DND-41 (cell line): ENCODE measurements at regions not wholly inside any gene's neighbourhood (a gene's known extent, or its start where the extent isn't known, plus 50 kb on each side); places are given as distances from the start of the nearest gene placed in this dataset.

Experiments
- EZH2 ChIP-seq: IDR thresholded peaks from 3 replicates; pipeline ENCODE4 v1.6.1; 2012; ENCODE audit warnings: borderline replicate concordance, low read depth, mild to moderate bottlenecking, moderate library complexity, low read length, inconsistent platforms; ENCODE audit not compliant: severe bottlenecking
- TF ChIP-seq, protein P1 (sequence below): IDR thresholded peaks from 2 replicates; pipeline ENCODE4 v1.5.1; 2012; ENCODE audit warnings: borderline replicate concordance, low read length, moderate library complexity, mild to moderate bottlenecking; ENCODE audit not compliant: poor library complexity, severe bottlenecking; ENCODE audit errors: extremely low read depth

- TF ChIP-seq, protein P1, sequence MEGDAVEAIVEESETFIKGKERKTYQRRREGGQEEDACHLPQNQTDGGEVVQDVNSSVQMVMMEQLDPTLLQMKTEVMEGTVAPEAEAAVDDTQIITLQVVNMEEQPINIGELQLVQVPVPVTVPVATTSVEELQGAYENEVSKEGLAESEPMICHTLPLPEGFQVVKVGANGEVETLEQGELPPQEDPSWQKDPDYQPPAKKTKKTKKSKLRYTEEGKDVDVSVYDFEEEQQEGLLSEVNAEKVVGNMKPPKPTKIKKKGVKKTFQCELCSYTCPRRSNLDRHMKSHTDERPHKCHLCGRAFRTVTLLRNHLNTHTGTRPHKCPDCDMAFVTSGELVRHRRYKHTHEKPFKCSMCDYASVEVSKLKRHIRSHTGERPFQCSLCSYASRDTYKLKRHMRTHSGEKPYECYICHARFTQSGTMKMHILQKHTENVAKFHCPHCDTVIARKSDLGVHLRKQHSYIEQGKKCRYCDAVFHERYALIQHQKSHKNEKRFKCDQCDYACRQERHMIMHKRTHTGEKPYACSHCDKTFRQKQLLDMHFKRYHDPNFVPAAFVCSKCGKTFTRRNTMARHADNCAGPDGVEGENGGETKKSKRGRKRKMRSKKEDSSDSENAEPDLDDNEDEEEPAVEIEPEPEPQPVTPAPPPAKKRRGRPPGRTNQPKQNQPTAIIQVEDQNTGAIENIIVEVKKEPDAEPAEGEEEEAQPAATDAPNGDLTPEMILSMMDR, result no peak
- TF ChIP-seq EZH2, result no peak
Observed at GRCh38 chr9:28834156-28834555, 1260.9 kb upstream of the C9orf72 start.
